ENCODE measurements at regions not wholly inside any gene's neighbourhood (a gene's known extent, or its start where the extent isn't known, plus 50 kb on each side); places are given as distances from the start of the nearest gene placed in this dataset.
A peak's percentile ranks its signal among the peaks of the same experiment; 100 is the strongest.

GRCh38 chr9:121557581-121558447, 58.2 kb upstream of the GGTA1 start:
- DNase-seq (ENCODE audit: low spot score in 2 of 2): peak; percentile 72 to 91
- WGBS, 2 donors: 23% methylated on average over 15 of the region's 15 CpGs
- intact Hi-C loops (cut with DNase I; ENCODE audit: low total_unique reads): no loop called here
- H3K4me3 ChIP-seq (ENCODE audit: low read depth, poor library complexity, severe bottlenecking): no peak overlapping the region
- TF ChIP-seq POLR2A (IDR thresholded peaks at IDR 0.05) (no peak), CTCF (IDR thresholded peaks at IDR 0.05) (no peak)

GRCh38 chr9:121558473-121558872, 58.8 kb upstream of the GGTA1 start:
- 65 to 69% methylated on average over 7 of the region's 7 CpGs for WGBS, 2 donors
- H3K4me3 ChIP-seq (ENCODE audit: low read depth, poor library complexity, severe bottlenecking): no peak overlapping the region
- intact Hi-C loops (cut with DNase I; ENCODE audit: low total_unique reads): no loop called here
- TF ChIP-seq POLR2A (IDR thresholded peaks at IDR 0.05): no peak
- TF ChIP-seq CTCF (IDR thresholded peaks at IDR 0.05): no peak
- DNase-seq (ENCODE audit: low spot score in 2 of 2): no peak

GRCh38 chr9:121559183-121559582, 59.5 kb upstream of the GGTA1 start:
- H3K4me3 ChIP-seq (ENCODE audit: low read depth, poor library complexity, severe bottlenecking): no peak overlapping the region
- 77 to 89% methylated on average over 7 of the region's 7 CpGs for WGBS, 2 donors
- DNase-seq (ENCODE audit: low spot score in 2 of 2): no peak
- TF ChIP-seq POLR2A (IDR thresholded peaks at IDR 0.05): no peak
- no peak for TF ChIP-seq CTCF (IDR thresholded peaks at IDR 0.05)
- intact Hi-C loops (cut with DNase I; ENCODE audit: low total_unique reads): no loop called here

GRCh38 chr9:121560921-121561320, 61.3 kb upstream of the GGTA1 start:
- DNase-seq (ENCODE audit: low spot score in 2 of 2): no peak
- 84 to 89% methylated on average over 11 of the region's 11 CpGs for WGBS, 2 donors
- H3K4me3 ChIP-seq (ENCODE audit: low read depth, poor library complexity, severe bottlenecking): no peak overlapping the region
- TF ChIP-seq POLR2A (IDR thresholded peaks at IDR 0.05) (no peak), CTCF (IDR thresholded peaks at IDR 0.05) (no peak)
- intact Hi-C loops (cut with DNase I; ENCODE audit: low total_unique reads): no loop called here

GRCh38 chr9:121561385-121562222, 62.0 kb upstream of the GGTA1 start:
- no peak for DNase-seq (ENCODE audit: low spot score in 2 of 2)
- no peak for TF ChIP-seq CTCF (IDR thresholded peaks at IDR 0.05)
- no peak for TF ChIP-seq POLR2A (IDR thresholded peaks at IDR 0.05)
- no peak overlapping the region for H3K4me3 ChIP-seq (ENCODE audit: low read depth, poor library complexity, severe bottlenecking)
- 82 to 86% methylated on average over 7 of the region's 7 CpGs for WGBS, 2 donors
- intact Hi-C loops (cut with DNase I; ENCODE audit: low total_unique reads): no loop called here

All from lower leg skin (tissue), 4 donors.